Stimulated activated CD8-positive, alpha-beta memory T cell treated with anti-CD3 and anti-CD28 coated beads, Interleukin-7, amount 100 ng/mL, for 48 hours (primary cell): ENCODE measurements at regions not wholly inside any gene's neighbourhood (a gene's known extent, or its start where the extent isn't known, plus 50 kb on each side); places are given as distances from the start of the nearest gene placed in this dataset.

Experiments used
- DNase-seq, 2 donors: peaks; one replicate each; pipeline ENCODE4 v3.0.0-alpha.2; 2020; ENCODE audit warnings: low read depth in 1 of 2; ENCODE audit errors: extremely low read depth in 1 of 2

DNA sequence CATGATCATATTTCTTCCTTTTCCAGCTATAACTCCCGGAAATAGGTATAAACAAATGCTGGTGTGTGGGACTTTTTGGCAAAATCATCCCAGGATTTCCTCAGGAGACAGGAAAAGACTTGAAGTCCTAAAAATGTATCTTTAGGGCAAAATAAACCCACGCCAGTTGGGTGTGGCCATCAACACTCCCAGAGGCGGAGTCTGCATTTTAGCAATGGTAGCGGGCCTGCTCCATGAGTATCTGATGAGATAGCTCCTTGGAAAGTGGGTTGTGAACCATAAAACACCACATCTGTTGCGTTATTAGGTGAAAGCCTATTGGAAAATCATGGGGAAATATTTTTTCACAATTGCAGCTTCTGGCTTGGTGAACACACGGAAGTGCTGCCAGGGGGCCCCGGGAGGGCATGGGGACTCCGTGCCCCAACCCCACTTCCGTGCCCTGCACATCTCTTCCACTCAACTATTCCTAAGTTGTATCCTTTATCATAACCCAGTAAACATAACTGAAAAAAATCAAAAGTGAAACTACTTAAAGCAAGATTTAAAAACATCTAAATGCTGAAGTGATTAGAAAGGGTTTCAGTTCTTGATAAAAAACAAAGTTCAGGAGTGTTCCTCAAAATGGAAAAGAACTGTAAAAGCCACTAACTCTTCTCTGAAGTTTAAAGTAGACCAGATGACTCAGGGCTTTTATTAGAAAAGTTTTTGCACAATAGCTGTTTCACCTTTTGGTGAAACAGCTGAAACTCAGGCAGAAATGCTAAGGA lies 111.2 kb downstream of the LRRC70 start:
- DNase-seq: no peak

- no peak for DNase-seq
Measured at GRCh38 chr5:62686692-62687091, 108.1 kb downstream of the LRRC70 start.

DNA sequence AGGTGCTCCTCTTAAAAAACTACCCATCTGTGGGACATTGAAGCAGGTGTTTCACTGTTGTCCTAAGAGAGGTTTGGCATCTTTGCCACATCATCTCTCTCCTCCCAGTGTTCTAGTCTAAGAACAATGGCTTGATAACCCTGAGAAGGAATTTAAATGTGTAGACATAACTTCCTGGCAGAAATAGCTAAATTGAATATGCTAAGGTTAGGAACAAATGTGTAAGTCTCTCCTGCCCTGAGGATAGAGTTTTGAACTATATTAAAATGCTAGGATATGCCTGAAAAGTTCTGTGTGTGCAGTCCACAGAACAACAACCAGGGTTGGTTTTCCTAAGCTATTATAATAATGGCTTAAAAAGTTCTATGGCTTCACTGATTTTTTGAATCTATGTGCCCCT lies 106.6 kb downstream of the LRRC70 start:
- DNase-seq: no peak

DNA sequence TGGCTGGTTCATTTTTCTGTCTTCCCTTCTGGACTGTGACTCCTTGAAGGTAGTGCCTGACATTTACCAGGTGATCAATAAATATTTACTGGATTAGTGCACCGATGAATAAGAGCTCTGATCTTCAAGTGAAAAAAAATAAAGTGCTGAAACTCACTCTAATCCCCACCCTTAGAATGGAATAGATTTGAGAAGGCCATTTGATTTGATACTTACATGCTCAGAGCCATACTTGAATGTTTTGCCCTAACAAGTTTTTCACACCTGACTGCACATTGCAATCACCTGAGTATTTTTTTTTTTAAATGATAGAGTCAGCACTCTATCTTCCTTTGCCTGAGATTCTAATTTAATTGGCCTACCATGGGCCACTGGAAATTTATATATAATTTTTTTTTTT lies 105.7 kb downstream of the LRRC70 start:
- no peak for DNase-seq

- DNase-seq: no peak
Measured at GRCh38 chr5:62682059-62682458, 103.4 kb downstream of the LRRC70 start.

GRCh38 chr5:62681117-62681850 lies 102.7 kb downstream of the LRRC70 start:
- no peak for DNase-seq

- no peak for DNase-seq
Measured at GRCh38 chr5:62680121-62680520, 101.5 kb downstream of the LRRC70 start.
